IMR-90 (cell line): ENCODE measurements at regions not wholly inside any gene's neighbourhood (a gene's known extent, or its start where the extent isn't known, plus 50 kb on each side); places are given as distances from the start of the nearest gene placed in this dataset.

Source experiments
- CEBPB ChIP-seq: IDR thresholded peaks from 2 replicates; pipeline ENCODE4 v1.6.1; 2012; ENCODE audit warnings: low read depth, low read length, improper control_type of control experiment
- CTCF ChIP-seq: conservative IDR thresholded peaks from 2 replicates; pipeline ENCODE4 v1.5.1; 2012; ENCODE audit warnings: mild to moderate bottlenecking, low read depth, low read length, improper control_type of control experiment
- ELK1 ChIP-seq: fragments of 150-350 bp; IDR thresholded peaks from 2 replicates; pipeline ENCODE4 v1.6.1; 2016; ENCODE audit warnings: low read depth, mild to moderate bottlenecking, low read length, moderate library complexity, borderline replicate concordance
- MXI1 ChIP-seq: IDR thresholded peaks from 2 replicates; pipeline ENCODE4 v1.6.1; 2012; ENCODE audit warnings: low read depth, mild to moderate bottlenecking, low read length, moderate library complexity, borderline replicate concordance
- POLR2A ChIP-seq: IDR thresholded peaks from 2 replicates; pipeline ENCODE4 v1.6.1; 2012; ENCODE audit warnings: mild to moderate bottlenecking, low read depth, low read length
- USF2 ChIP-seq: fragments of 150-350 bp; IDR thresholded peaks from 2 replicates; pipeline ENCODE4 v1.6.1; 2017; ENCODE audit warnings: mild to moderate bottlenecking, antibody characterized with exemption, low read length, low read depth

- TF ChIP-seq CTCF (no peak), ELK1 (no peak), MXI1 (no peak), POLR2A (no peak), USF2 (no peak), CEBPB (no peak)
These were observed 55.4 kb upstream of the RUFY1 start for GRCh38 chr5:179494774-179495526.
